GM19238 (cell line): ENCODE measurements at regions not wholly inside any gene's neighbourhood (a gene's known extent, or its start where the extent isn't known, plus 50 kb on each side); places are given as distances from the start of the nearest gene placed in this dataset.

Source experiments
- DNase-seq: peaks from one replicate; pipeline ENCODE4 v3.0.0; 2011; ENCODE audit warnings: low spot score; ENCODE audit not compliant: insufficient read length

- DNase-seq: no peak
These were observed 133.8 kb downstream of the TMEM38B start for GRCh38 chr9:105828171-105828570.

GRCh38 chr9:105828596-105829213 is 134.4 kb downstream of the TMEM38B start:
- DNase-seq: no peak

GRCh38 chr9:105830461-105830860 is 136.1 kb downstream of the TMEM38B start:
- no peak for DNase-seq

- DNase-seq: no peak
These were observed 137.9 kb downstream of the TMEM38B start for GRCh38 chr9:105832096-105832710.

- DNase-seq: no peak
These were observed 139.1 kb downstream of the TMEM38B start for GRCh38 chr9:105833271-105833975.

GRCh38 chr9:105834404-105834803 is 140.1 kb downstream of the TMEM38B start:
- DNase-seq: no peak

GRCh38 chr9:105835721-105836120 is 141.4 kb downstream of the TMEM38B start:
- DNase-seq: no peak

GRCh38 chr9:105836936-105837660 is 142.8 kb downstream of the TMEM38B start:
- no peak for DNase-seq

- DNase-seq: no peak
These were observed 147.2 kb downstream of the TMEM38B start for GRCh38 chr9:105841562-105841961.

- peak; percentile 10 for DNase-seq
These were observed 147.8 kb downstream of the TMEM38B start for GRCh38 chr9:105842023-105842644.

GRCh38 chr9:105846825-105847224 is 152.5 kb downstream of the TMEM38B start:
- DNase-seq: no peak

- DNase-seq: no peak
These were observed 156.6 kb downstream of the TMEM38B start for GRCh38 chr9:105850852-105851500.

GRCh38 chr9:105854026-105854782 is 159.9 kb downstream of the TMEM38B start:
- DNase-seq: no peak

- no peak for DNase-seq
These were observed 160.7 kb downstream of the TMEM38B start for GRCh38 chr9:105854783-105855724.

- DNase-seq: no peak
These were observed 161.6 kb downstream of the TMEM38B start for GRCh38 chr9:105855987-105856386.

GRCh38 chr9:105858006-105858690 is 163.8 kb downstream of the TMEM38B start:
- no peak for DNase-seq

- no peak for DNase-seq
These were observed 164.5 kb downstream of the TMEM38B start for GRCh38 chr9:105858877-105859276.

- DNase-seq: no peak
These were observed 165.2 kb downstream of the TMEM38B start for GRCh38 chr9:105859428-105860091.
